GM12872 (cell line): ENCODE measurements at regions not wholly inside any gene's neighbourhood (a gene's known extent, or its start where the extent isn't known, plus 50 kb on each side); places are given as distances from the start of the nearest gene placed in this dataset.

Source experiments
- CTCF ChIP-seq: IDR thresholded peaks from 3 replicates; pipeline ENCODE4 v1.5.1; 2011; ENCODE audit warnings: low read depth, mild to moderate bottlenecking, low read length, moderate library complexity; ENCODE audit not compliant: insufficient read depth

DNA sequence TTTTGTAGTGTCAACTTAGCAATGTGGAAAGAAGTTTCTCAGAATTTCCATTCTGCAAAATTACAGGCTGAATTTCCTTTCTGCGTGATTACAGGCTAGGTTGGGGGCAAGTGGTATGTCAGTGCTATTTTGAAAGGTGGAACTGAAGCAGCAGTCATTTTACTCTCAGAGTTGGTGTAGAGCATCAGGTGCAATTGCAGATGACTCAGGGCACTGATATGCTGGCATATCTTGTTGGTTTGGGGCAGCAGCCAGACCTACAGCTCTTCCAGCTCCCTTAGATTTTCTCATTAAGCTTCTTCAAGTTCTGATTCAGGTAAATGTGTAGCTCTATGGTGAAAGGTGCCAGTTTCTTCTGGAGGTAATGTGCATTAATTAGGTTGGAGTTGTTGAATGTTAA, 930.7 kb upstream of the PCDH10 start:
- no peak for TF ChIP-seq CTCF

DNA sequence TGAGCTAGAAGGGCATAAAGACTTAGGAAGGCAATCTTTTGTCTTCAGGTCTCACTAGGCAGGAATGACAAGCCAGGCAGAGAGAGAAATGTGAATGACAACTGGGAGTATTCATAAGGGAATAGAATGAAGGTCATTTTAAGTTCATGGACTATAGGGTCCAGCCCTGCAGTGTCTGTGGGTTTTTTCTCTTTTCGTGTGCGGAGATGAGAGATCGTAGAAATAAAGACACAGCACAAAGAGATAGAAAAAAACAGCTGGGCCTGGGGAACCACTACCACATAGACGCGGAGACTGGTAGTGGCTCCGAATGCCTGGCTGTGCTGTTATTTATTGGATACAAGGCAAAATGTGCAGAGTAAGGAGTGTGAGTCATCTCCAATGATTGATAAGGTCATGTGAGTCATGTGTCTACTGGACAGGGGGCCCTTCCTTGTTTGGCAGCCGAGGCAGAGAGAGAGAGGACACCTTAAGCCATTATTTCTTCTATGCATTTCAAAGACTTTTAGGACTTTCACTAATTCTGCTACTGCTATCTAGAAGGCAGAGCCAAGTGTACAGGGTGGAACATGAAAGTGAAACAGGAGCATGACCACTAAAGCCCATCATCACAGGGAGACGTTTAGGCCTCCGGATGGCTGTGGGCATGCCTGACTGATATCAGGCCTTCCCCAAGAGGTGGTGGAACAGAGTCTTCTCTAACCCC, 921.8 kb upstream of the PCDH10 start:
- no peak for TF ChIP-seq CTCF

DNA sequence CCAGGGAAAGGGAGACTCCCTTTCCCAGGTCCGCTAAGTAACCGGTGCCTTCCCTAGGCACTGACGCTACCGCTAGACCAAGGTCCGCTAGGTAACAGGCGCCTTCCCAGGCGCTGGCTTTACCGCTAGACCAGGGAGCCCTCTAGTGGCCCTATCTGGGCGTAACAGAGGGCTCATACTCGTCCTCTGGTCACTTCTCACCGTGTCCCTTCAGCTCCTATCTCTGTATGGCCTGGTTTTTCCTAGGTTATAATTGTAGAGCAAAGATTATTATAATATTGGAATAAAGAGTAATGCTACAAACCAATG, 921.3 kb upstream of the PCDH10 start:
- peak; percentile 46; the same call in 2 of the 3 replicates for TF ChIP-seq CTCF

GRCh38 chr4:132228676-132229075, 920.4 kb upstream of the PCDH10 start:
- no peak for TF ChIP-seq CTCF

DNA sequence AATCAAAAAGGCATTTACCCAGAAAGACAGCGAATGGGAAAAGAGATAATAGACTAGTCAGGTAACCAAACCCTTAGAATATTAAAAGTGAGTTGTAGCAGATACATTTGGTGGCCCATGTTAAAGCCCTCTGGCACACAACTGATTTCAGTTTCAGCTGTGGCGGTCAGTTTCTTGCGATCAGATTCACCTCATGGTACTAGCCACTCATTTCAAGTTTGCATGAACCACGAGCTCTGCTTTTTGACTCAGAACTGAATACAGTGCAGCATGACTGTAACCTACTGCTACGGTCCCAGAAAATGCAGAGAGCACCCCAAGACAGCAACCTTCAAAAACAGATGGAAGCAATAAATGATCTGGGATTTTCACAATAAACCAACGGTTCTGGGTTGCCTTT, 919.1 kb upstream of the PCDH10 start:
- TF ChIP-seq CTCF = no peak

DNA sequence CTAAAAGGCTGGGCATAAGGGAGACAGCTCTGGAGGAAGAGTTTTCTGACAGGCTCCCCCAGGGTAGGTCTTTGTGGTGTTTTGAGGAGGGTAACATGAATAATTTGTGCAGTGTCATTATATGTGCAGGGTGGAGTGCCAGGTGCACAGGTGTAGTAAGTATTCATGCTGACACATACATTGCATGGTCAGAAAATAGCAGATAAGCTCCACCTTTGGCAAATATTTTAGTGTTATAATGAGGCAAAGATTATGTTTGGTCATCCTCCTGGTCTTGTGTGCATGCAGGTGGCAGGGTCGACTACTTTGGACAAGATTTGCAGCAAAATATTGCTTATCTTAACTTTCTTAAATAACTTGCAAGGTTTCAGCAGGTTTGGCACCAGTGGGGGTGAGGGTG, 910.4 kb upstream of the PCDH10 start:
- no peak for TF ChIP-seq CTCF

GRCh38 chr4:132240081-132240480, 909.0 kb upstream of the PCDH10 start:
- TF ChIP-seq CTCF = no peak

- no peak for TF ChIP-seq CTCF
These were observed 903.8 kb upstream of the PCDH10 start for GRCh38 chr4:132245319-132245718.
